Fibroblast of skin of right biceps (primary cell): ENCODE measurements at regions not wholly inside any gene's neighbourhood (a gene's known extent, or its start where the extent isn't known, plus 50 kb on each side); places are given as distances from the start of the nearest gene placed in this dataset.

ENCODE experiments used
- DNase-seq: peaks from one replicate; pipeline ENCODE4 v3.0.0-alpha.2; 2013

DNA sequence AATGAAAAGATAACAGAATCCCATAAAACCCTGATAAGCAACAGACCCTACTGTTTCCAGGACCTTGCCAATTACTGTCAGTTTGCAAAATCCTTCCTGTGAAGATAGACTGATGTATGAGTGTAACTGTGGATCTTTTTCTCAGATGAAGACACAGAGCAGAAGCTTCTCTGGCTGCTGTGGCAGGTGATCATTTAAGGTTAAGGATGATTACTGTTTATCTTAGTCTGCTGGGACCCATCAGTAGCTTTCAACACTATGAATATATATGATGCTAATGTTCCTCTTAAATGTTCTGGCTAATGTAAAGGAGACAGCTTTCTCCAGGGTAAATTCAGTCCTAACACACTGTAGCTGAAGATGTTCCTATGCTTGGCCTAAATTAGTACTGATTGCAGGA is 56.0 kb upstream of the CTTNBP2 start:
- DNase-seq, result no peak

DNA sequence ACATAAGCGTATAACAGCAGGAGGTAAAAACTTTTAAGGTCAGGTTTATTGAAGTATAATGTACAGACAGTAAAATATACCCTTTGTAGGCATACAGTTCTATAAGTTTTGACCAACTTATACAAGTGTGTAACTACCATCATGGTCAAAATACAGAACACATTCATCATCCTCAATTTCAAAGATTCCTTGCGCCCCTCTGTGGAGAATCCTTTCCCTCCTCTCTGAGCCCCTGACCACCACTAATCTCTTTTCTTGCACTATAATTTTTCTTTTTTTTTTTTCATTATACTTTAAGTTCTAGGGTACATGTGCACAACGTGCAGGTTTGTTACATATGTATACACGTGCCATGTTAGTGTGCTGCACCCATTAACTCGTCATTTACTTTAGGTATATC is 58.1 kb upstream of the CTTNBP2 start:
- no peak for DNase-seq

DNA sequence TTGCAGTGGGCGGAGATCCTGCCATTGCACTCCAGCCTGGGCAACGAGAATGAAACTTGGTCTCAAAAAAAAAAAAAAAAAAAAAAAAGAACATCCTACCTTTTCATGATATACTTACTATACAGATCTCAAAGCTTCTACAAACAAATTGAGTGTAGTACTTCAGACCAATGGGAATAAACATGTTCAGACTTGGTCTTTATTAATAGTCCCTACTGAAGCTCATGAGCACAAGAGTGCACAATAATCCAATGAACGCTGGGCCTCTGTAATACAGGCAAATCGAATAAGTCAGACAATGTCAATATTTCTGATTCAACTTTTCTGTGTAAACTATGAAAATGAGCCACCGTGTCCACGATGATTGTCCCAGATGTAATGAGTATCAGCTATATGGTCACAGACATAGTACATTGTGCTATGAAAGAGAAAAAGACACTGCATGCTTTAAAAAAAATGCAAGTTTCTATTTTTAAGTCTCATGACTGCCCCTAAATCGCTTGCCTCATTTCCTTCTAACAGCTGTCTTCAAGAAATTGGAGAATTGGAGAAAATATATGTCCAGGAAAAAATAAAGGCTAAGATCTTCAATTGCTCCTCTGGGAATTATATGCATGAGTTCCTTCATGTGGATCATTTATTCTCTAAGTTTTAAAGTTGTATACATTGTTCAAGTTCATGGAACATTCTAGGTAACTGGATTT is 64.0 kb upstream of the CTTNBP2 start:
- no peak for DNase-seq

DNA sequence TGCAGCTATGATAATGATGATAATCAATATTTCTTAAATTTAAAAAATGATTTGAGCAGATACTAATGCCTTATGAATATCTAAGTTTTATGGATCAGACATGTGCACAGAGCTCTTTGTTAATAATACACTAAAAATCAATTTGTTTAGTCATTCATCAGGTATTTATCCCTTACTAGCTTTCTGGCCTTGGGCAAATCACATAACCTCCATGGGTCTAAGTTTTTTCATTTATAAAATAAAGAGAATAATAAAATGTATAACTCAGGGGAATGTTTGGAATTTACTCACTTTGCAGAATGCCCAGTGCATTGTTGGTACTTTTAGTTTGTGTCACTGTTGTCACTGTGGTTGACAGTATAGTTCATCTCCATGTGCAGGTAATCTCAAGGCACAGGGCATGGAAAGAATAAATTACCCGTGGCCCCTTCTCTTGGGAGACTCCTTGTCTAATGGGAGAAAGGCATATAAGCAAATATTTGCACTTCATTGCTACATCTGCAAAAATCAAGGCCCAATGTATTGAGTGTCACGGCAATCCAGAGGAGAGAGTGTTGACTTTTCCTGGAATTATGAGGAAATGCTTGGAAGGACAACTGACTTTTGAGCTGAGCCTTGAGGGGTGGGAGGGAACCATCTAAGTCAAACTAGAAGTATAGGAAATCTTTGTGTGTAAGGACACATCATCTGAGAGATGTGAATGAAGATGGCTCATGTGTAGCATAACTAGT is 64.7 kb upstream of the CTTNBP2 start:
- DNase-seq, result no peak

DNA sequence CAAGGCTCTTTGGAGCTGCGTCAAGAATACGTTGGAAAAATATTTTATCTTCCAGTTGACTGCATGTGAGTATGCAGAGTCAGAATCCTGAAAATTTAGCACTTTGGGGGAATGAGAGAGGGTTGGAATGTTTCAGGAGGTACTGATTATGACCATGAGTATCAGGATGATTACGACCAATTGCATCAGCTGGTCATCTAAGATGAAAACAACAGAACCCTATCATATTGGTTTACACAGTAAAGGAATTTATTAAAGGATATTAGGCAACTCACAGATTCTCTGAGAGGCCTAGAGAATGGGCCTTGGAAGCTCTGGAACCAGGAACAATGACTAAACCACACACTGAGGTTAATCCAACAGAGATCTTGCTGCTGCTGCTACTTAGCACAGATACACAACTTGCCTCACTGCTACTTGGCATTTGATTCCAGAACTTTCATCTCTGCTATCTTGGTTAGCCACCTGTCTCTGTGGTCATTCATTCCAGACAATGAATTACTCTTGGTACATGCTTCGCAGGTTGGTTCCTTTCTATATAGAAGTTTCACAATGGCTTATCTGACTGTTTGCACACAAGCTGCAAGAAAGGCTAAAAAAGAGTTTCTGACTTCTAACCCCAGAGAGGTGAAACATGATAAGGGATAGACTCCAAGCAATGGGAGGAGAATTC is 68.0 kb upstream of the CTTNBP2 start:
- peak; percentile 60 for DNase-seq

DNA sequence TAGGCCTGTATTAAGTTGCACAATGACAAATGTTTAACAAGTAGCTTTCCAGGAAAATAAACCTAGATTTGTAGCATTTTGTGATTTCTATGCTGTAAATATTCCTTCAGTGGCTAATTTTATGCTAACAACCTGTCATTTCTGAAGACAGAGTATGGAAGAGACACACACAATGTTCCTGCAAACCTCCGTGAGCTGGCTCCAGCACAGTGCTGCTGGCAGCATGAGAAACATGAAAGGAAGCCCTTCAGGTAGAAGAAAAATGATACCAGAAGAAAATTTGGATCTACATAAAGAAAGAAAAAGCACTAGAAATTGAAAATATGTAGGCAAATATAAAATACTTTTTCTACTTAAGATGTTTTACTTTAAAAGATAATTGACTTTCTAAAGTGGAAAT is 69.5 kb upstream of the CTTNBP2 start:
- DNase-seq, result no peak

DNA sequence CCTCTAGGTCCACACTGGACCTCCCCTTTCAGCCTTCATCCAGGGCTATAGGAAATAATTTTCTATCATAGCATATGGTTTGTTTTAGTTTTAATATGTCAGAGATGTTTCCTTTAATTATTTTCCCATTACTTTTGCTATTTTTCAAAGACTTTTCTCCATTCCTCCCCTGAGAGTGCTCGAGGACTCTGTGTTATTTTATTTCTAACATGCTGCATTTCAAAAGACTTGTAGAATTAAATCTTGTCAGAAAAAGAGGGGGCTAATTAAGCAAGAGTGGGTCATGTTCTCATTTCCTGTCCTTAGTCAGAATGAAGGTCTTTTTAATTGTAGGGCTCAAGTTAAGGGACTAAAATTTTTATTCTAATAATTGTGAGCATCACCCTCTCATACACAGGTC is 71.6 kb upstream of the CTTNBP2 start:
- DNase-seq, result no peak

DNA sequence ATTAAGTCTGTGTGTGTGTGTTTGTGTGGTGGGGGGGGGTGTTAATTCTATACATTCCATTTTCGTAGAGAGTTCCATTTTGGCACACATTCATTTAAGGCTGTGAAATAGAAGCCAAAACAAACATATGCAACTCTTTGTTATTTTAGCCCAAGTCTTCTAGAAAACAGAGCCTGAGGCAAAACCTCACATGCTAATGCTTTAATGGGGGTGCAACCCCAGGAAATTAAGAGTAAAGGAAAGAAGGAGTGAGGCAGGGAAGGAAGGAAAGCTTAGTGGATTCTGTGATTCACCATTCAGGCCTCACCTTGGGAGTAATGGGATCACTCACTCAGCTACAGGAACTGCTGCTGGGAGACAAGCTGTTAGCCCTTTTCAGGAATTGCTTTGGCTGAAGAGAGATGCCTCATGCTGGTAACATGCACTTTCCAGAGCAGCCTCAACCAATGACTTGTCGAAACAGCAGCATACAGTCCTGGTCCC is 73.0 kb upstream of the CTTNBP2 start:
- DNase-seq, result peak; percentile 22

DNA sequence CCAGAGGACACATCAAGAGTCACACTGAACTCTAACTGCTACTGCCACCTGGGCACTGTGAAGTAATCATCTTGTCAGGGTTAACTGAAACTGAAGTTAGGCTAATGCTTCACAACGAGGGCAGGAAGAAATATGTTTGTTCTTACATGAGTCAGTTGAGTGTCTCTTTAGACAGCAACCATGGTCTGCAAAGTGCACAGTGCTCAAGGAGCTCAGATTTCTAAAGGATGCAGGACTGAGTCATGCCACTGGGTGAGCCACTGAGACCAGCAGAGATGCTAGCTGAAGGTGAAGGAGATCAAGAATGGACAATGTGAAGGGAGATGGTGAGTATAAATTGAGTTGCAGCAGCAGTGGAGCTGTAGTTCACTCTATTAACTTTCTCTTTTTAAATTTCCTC is 76.0 kb upstream of the CTTNBP2 start:
- DNase-seq, result peak; percentile 1

DNA sequence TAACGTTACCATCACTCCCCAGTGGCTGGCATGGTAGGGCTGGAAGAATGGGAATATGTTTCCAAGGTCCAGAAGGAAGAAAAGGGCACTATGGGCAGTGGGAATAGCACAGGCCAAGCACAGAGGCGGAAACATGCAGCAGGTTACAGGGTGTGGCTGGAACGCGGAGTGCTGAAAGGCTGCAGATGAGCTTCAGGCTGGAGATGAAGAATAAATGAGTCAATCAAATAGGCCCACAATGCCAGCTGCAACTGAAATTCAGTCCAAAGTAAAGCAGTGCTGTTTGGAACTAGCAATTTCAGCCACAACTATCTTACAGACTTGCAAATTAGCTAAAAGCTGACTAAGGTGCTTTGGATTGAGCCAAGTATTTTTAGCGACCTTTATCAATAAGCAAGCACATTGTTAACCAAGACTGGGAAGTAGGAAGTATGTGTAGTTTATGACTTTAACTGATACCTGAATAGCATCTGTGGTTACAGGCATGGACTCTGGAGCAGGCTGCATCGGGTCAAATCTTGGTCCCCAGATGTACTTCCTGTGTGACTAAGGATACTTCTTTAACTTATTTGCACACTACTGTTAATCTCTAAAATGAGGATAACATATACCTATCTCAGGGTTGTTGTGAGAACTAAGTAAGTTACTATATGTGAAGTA is 77.5 kb upstream of the CTTNBP2 start:
- DNase-seq, result no peak

DNA sequence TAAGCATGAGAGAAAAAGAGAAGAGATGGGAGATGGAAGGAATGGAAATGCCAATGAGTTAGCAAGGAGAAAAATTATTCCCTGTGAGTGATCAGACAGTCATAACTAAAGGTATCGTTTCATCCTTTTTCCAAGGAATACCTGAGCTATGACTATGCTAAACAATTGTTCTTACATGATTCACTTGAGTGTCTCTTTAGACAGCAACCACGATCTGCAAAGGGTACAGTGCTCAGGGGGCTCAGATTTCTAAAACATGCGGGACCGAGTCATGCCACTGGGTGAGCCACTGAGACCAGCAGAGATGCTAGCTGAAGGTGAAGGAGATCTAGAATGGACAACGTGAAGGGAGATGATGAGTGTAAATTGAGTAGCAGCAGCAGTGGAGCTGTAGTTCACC is 78.0 kb upstream of the CTTNBP2 start:
- DNase-seq, result peak; percentile 7

DNA sequence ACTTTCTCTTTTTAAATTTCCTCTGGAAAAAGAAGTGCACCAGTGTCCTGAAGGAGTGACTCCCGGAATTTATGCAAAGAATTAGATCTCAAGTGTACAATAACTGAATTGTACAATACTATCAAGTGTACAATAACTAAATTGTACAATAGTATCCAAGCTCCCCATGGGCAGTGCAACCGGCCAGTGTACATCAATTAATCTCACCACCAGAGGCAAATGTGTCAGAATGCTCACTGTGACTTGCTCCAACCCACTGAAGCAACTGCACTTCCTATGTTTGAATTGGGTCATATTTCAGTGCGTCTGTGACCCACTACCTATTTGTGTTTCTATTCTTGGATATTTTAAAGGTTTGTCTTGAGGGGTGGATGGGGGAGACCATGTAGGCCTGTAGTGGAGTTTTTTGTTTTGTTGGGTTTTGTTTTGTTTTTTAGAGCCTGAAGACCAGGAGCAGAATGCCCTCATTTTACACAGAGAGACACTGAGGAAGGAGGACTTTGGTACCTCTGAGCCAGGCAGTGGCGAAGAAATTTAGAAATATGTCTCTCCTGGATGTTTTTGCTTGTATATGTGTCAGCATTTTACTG is 78.5 kb upstream of the CTTNBP2 start:
- no peak for DNase-seq

DNA sequence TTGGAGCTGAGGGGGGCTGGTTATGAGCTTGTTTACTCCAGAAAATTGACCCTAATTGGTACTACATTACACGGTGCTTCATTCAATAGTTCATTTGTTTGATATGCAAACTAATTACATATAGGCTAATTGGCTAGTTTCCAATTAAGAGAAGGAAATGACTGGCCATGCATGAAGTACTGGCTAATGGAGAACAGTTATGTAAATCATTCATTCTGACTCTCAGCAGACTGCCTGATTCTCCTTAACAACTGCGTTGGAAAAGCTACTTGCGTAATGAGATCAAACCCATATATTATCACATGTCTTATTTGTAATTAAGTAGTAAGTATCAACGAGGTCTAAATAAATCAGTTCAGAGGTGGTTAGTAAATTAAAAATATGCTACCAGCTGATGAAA is 81.8 kb upstream of the CTTNBP2 start:
- no peak for DNase-seq

DNA sequence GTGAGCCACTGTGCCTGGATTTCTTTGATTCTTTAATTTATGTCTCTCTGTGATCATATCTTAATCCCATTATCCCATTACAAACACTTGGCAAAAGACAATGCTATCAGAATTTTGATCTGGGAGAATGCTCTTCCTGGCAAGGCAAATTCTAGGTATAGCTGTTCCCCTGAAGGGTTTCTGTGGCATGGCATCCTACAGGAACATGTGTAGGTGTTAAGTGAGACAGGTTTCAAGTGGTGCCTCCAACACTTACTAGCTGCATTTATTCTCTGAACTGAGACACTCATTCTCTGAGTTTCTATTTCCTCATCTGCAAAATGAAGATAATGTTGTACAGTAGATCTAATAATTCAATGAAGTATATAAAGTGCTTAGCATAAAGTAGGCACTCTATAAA is 87.1 kb upstream of the CTTNBP2 start:
- no peak for DNase-seq

DNA sequence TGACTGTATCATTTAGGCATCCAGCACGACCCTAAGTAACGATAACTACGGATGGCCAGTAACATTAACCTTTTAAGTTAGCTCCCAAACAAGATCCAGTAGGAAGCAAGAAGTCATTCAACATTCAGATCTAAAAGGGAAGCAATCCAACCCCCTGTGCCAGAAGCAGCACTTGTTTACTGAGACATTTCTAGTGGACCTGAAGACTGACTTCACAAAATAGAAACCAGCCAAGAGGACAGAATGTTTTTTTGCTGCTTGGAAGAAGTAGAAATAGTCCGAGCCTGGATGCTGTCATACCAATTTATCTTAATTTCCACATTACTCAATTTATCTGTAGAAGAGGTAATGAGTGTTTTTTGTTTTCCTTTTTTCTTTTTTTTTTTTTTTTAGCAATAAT is 88.0 kb upstream of the CTTNBP2 start:
- no peak for DNase-seq

DNA sequence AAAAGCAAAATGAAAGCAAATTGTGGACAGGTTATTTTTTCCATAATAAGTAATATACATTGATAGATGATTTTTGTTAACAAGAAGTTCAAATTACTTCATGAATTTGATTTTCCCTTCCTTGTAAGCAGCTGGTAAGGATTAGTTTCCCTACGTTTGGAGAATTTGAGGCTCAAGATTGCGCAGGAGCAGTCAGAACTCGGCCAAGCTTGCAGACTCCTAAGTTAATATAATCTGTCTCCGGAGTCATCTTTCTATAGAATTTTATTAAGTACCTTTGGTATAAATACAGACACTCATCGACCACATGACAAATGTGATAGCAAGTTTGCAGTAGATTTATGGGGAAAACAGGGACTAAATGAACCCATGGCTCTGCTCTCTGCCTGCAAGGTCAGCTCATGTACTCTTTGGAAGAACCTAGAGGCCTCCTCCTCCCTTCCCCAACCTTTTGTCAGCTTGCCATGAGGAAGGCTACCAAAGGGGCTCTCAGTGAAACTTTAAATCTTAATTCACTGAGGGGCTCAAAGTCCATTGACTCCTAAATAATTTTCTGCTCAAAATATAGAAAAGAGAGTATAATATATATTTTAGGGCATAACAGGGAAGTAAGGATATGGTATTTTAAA is 89.2 kb upstream of the CTTNBP2 start:
- no peak for DNase-seq

DNA sequence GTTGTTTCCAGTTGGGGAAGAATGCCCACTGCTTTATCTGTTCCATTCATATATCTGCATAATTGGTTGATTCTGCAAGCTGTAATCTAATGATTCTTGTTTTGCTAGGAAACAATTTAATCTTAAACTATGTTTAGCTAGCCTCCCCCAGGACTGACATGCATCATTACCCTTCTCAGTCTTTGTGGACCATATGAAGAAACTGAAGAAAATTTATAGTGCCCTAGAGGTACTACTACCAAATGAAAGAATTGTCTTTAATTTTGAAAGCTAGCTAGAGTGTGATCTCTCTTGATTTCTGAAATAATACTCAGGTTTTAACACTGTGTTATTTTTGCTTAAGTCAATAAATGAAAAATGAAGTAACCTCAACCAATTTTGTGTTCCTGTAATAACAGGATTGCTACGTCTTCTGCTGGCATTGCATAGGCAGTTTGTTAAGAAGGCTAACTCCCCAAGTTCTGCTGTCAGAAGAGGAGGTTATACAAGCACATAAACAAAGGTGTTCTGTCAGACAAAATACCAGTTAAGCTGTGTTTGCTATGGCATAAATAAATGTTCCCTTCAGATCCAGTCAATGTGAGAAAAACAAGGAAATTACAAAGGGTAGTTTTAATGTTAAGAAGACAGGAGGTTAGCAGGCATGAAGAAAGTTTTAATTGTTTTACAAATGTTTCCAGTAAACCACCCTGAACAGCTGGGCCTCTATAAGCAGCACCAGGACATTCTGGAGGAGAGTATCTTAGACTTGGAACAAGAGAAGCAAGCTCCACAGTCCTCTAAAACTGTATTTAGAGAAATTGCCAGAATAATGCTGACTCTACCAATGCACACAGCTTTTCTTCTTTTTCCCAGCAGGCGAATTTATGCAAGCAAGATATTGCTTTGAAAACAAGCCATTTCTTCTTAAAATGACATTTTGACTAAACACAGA is 90.3 kb upstream of the CTTNBP2 start:
- no peak for DNase-seq

DNA sequence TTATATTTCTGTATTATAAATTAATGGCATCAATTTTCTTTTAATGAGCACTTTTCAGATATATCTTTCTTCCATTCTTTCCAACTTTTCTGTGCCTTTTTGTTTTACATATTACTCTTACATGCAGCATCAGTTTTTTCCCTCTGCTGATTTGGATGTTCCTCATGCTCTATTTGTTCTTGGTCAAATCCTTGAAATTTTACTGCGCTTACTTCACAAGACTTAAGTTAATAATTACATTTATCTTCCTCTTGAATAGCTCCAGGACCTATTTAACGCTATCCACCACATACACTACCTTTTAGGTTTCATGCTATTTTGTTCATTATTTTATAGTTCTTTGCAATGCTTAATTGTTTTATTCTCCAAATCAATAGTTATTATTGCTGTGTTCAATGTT is 97.6 kb upstream of the CTTNBP2 start:
- no peak for DNase-seq

DNA sequence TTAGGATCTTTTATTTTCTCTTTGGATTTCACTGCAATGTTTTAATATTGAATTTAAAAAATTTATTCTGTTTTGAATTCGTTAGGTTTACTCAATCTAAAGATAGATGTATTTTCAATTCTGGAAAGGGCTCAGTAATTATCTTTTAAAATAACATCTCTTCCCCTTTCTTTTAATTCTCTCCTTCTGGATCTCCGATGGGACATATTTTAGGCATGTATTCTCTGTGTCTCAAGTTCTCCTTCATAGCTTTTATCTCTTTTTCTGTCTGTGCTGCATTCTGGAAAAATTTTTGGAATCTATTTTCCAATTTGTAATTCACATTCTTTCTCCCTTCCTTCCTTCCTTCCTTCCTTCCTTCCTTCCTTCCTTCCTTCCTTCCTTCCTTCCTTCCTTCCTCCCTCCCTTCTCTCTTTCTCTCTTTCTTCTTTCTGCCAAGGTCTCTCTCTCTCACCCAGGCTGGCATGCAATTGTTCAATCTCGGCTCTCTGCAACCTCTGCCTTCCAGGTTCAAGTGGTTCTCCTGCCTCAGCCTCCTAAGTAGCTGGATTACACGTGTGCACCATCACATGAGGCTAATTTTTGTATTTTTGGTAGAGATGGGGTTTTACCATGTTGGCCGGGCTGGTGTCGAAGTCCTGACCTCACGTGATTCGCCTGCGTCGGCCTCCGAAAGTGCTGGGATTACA is 98.5 kb upstream of the CTTNBP2 start:
- DNase-seq, result no peak

DNA sequence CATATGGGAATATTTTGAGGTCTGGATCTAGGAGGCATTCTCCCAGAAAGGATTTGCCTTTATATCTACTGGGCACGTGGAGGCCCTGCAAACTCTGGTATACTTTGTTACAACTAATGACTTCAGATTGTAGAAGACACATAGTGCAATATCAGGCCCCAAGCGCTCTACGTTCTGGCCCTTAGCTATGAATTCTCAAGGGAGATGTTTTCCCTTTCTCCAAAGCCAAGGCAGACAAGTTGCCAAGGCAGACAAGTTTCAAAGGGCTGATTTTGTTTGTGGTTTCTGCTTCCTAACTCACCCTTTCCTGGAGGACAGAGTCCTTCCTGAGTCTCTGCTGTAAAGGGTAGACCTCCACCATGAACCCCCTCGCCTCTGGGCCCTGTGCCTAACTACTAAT is 99.4 kb upstream of the CTTNBP2 start:
- DNase-seq, result no peak

DNA sequence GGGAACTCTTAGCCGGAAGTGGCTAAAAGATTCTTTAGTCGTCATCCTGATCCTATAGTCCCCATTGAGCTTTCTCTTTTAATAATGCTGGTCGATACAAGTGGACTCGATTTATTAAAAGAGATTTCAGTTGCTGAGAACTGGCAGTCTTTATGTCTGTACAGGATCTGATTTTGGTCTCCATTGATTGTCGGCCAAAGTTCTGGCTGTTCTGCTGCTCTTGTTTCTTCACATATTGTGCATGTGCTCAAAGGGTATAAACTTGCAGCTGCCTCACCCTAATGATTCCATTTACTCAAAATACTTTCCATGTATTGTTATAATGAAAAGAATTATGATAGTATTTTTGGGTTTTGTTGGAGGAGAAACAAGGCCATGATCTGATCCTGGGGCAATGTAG is 100.7 kb upstream of the CTTNBP2 start:
- DNase-seq, result no peak
